ENCODE measurements at regions not wholly inside any gene's neighbourhood (a gene's known extent, or its start where the extent isn't known, plus 50 kb on each side); places are given as distances from the start of the nearest gene placed in this dataset.

DNA sequence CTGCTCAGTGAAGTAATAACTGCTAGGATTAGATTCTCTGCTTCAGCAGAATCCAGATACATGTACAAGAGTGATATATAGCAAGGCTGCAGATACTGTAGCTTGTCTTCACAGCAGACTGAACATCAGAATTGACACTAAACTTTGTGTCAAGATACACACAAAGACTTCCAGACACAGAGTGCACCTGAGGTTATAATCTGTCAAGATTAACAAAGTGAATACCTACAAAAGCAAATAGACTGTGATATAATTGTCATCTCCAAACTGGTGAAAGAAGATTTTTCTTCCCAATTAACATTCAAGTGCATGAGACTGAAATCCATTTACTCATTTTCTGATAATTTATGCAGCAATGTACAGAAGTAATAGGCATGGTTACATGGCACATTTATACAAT lies 2266.5 kb upstream of the WWC1 start:
- TF ChIP-seq, protein P1, sequence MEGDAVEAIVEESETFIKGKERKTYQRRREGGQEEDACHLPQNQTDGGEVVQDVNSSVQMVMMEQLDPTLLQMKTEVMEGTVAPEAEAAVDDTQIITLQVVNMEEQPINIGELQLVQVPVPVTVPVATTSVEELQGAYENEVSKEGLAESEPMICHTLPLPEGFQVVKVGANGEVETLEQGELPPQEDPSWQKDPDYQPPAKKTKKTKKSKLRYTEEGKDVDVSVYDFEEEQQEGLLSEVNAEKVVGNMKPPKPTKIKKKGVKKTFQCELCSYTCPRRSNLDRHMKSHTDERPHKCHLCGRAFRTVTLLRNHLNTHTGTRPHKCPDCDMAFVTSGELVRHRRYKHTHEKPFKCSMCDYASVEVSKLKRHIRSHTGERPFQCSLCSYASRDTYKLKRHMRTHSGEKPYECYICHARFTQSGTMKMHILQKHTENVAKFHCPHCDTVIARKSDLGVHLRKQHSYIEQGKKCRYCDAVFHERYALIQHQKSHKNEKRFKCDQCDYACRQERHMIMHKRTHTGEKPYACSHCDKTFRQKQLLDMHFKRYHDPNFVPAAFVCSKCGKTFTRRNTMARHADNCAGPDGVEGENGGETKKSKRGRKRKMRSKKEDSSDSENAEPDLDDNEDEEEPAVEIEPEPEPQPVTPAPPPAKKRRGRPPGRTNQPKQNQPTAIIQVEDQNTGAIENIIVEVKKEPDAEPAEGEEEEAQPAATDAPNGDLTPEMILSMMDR (IDR thresholded peaks at IDR 0.05): no peak
- Histone ChIP-seq H3K4me3 (no peak overlapping the region), H3K9me3 (no peaks in the 10 kb centered on the region), H3K27ac (no peak overlapping the region), H3K4me1 (no peaks in the 10 kb centered on the region), H3K36me3 (no peaks in the 10 kb centered on the region), H3K27me3 (no peaks in the 10 kb centered on the region)
- no peak for DNase-seq
- intact Hi-C loops (cut with DNase I; ENCODE audit: low total_unique reads): no loop called here

DNA sequence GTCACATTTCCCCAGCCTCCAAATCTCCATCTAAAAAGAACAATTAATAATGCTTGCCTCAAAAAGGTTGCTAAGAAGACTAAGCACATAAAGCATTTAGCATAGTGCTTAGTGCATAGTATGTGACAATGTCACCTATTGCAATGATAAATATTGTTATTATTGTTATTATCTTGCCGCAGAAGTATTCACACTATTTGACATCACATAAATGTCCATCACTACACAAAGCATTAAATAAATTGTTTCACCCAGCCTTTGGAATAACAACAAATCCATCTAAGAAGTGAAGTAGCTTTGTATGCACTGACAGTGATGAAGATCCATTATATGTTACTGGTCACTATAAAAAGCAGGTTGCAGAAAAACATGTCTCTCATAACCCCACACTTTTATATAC lies 2263.9 kb upstream of the WWC1 start:
- no peak for DNase-seq
- intact Hi-C loops (cut with DNase I; ENCODE audit: low total_unique reads): no loop called here
- Histone ChIP-seq H3K4me1 (no peaks in the 10 kb centered on the region), H3K36me3 (no peaks in the 10 kb centered on the region), H3K9me3 (no peaks in the 10 kb centered on the region), H3K27ac (no peak overlapping the region), H3K4me3 (no peak overlapping the region), H3K27me3 (no peaks in the 10 kb centered on the region)
- TF ChIP-seq, protein P1 (IDR thresholded peaks at IDR 0.05): no peak

DNA sequence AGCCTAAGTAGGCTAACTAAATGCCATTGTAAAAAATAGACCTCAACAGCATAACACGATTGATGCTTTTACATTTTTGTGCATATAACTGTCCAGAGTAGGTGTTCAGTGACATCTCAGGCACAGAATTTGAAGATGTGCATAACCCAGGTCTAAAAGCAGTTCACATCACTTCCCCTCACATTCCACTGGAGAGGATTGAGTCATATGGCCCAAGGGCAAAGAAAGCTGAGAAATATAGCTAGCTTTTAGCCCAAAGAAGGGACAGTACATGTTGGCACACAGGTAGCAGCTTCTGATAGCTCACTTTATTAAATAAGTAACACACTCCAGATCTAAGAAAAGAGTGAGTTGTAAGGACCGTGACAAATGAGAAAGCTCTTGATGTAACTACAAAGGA lies 2259.5 kb upstream of the WWC1 start:
- no peaks in the 10 kb centered on the region for H3K36me3 ChIP-seq
- intact Hi-C loops (cut with DNase I; ENCODE audit: low total_unique reads): no loop called here
- TF ChIP-seq, protein P1 (IDR thresholded peaks at IDR 0.05): no peak

DNA sequence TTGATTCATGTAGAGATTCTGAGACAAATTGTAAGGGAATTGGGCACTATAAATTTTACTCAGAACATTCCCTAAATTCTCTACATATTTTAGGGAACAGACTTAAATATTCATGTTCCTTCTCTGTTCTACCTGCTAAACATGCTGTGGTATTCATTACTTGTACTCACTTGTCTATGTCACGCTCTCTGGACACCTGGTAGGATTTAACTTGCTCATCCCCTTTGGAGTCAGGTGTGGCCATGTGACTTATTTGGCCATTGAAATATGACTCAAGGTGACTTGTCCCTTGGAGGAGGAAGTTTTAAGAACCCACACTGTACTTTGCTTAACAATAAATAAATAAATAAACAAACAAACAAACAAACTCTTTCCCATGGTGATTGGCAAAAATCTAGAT lies 2258.8 kb upstream of the WWC1 start:
- Histone ChIP-seq H3K4me1 (no peaks in the 10 kb centered on the region), H3K36me3 (no peaks in the 10 kb centered on the region), H3K4me3 (no peak overlapping the region), H3K9me3 (no peaks in the 10 kb centered on the region), H3K27me3 (no peaks in the 10 kb centered on the region), H3K27ac (no peak overlapping the region)
- TF ChIP-seq, protein P1 (IDR thresholded peaks at IDR 0.05): no peak
- DNase-seq: no peak
- intact Hi-C loops (cut with DNase I; ENCODE audit: low total_unique reads): no loop called here

More for the DNA sequence above, 2259.5 kb upstream of the WWC1 start:
- no peak for DNase-seq
- H3K27ac ChIP-seq: no peak overlapping the region
- no peak overlapping the region for H3K4me3 ChIP-seq
- H3K4me1 ChIP-seq: no peaks in the 10 kb centered on the region
- H3K9me3 ChIP-seq: no peaks in the 10 kb centered on the region
- H3K27me3 ChIP-seq: no peaks in the 10 kb centered on the region

DNA sequence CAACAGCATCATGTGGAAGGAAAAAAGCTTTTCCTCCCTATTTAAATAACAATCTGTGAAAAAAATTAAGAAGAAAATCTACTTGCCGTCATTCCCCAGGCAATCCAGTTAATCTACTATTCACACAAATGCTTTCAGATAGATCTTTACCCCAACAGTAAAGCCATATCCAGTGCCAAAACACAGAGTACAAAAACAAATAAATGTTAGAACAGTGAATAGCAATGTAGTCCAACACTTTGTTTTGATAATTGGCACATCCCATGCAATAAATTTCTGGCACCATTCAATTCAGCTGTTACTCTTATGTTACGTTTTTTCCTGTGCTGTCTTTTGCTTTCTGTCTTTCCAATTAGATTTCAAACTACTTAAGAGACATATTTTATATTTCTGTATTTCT lies 2245.5 kb upstream of the WWC1 start:
- H3K36me3 ChIP-seq: no peaks in the 10 kb centered on the region
- H3K4me1 ChIP-seq: no peaks in the 10 kb centered on the region
- intact Hi-C loops (cut with DNase I; ENCODE audit: low total_unique reads): no loop called here
- TF ChIP-seq, protein P1 (IDR thresholded peaks at IDR 0.05): no peak
- no peaks in the 10 kb centered on the region for H3K27me3 ChIP-seq
- DNase-seq: no peak
- H3K4me3 ChIP-seq: no peak overlapping the region
- no peaks in the 10 kb centered on the region for H3K9me3 ChIP-seq
- H3K27ac ChIP-seq: no peak overlapping the region

DNA sequence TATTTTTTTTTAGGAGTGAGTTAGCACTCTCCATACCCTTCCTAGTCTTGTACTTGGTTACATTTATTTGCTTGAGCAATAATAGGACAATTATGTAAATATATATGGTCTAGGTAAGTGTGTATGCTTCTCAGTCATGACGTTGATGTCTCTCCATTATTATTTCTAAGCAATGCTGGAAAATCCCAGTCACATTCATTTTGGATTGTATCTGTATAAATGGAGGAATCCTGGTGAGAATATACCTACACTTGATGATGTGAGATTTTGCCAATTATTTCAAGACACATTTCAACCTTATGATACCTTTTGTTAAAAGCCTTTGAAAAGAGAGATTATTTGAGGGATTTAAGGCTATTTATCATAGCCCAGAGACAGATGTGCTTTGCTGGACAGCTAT lies 2244.5 kb upstream of the WWC1 start:
- intact Hi-C loops (cut with DNase I; ENCODE audit: low total_unique reads): no loop called here
- no peaks in the 10 kb centered on the region for H3K9me3 ChIP-seq
- TF ChIP-seq, protein P1 (IDR thresholded peaks at IDR 0.05): no peak
- no peak overlapping the region for H3K27ac ChIP-seq
- no peak for DNase-seq
- no peaks in the 10 kb centered on the region for H3K27me3 ChIP-seq
- H3K4me3 ChIP-seq: no peak overlapping the region
- no peaks in the 10 kb centered on the region for H3K36me3 ChIP-seq
- no peaks in the 10 kb centered on the region for H3K4me1 ChIP-seq

All from tibial artery (tissue), 4 donors.